Adrenal gland (tissue), 9 donors: ENCODE measurements at regions not wholly inside any gene's neighbourhood (a gene's known extent, or its start where the extent isn't known, plus 50 kb on each side); places are given as distances from the start of the nearest gene placed in this dataset.

Experiments
- DNase-seq, 7 donors: peaks; one replicate each; pipeline ENCODE4 v3.0.0-alpha.2; 2019 to 2020
- H3K27ac ChIP-seq, 5 donors: fragments of 200-600 bp; sonication (generic) in 4 of 5; 1 replicate in 3 of 5; 2 replicates in 2 of 5; pipeline versions ENCODE4 v1.5.1 to v1.8.0; 2016 to 2020; ENCODE audit warnings: mild to moderate bottlenecking in 1 of 5
- H3K27me3 ChIP-seq: fragments of 200-600 bp; 2 replicates; pipeline ENCODE4 v1.8.0; 2021
- H3K36me3 ChIP-seq, 2 donors: fragments of 200-600 bp; replicated peaks in 1 of 2; 1 replicate in 1 of 2; 2 replicates in 1 of 2; pipeline versions ENCODE4 v1.5.1 to v1.8.0; 2018 to 2022
- H3K4me1 ChIP-seq, 2 donors: fragments of 200-600 bp; replicated peaks in 1 of 2; 1 replicate in 1 of 2; 2 replicates in 1 of 2; pipeline versions ENCODE4 v1.5.1 to v1.8.0; 2018 to 2021
- H3K4me3 ChIP-seq, 4 donors: fragments of 200-600 bp; sonication (generic) in 3 of 4; one replicate each; pipeline ENCODE4 v1.5.1; 2016 to 2018
- H3K9me3 ChIP-seq, 3 donors: fragments of 200-600 bp; sonication (generic) in 1 of 3; replicated peaks in 1 of 3; 1 replicate in 2 of 3; 2 replicates in 1 of 3; pipeline versions ENCODE4 v1.5.1 to v1.8.0; 2016 to 2021
- CTCF ChIP-seq, 6 experiments: fragments of 450-650 bp in 4 of 6; fragments of 200-600 bp in 2 of 6; sonication (generic) in 1 of 6; IDR thresholded peaks; 1 replicate in 5 of 6; 2 replicates in 1 of 6; pipeline versions ENCODE4 v1.5.1 to v1.8.0; 2016 to 2021; ENCODE audit warnings: antibody characterized with exemption in 6 of 6, mild to moderate bottlenecking in 2 of 6, moderate library complexity in 1 of 6
- POLR2A ChIP-seq, 2 donors: fragments of 450-650 bp; IDR thresholded peaks; one replicate each; pipeline ENCODE4 v1.6.1; 2017; ENCODE audit warnings: antibody characterized with exemption in 2 of 2, mild to moderate bottlenecking in 2 of 2, moderate library complexity in 1 of 2
- WGBS, 4 donors: extraction: QIAGEN DNeasy Blood & Tissue Kit in 2 of 4; methylation state at CpG; one replicate each; pipeline versions ENCODE4 v1.1.5 to v1.1.7; 2013 to 2017; 5-methylcytosine and 5-hydroxymethylcytosine counted together
- intact Hi-C, 2 donors: fragments of 100-400 bp; cut with DNase I; formaldehyde crosslinking; loops; one replicate each; pipeline versions ENCODE4 v1.14.1 to v1.15.0; 2022 to 2023
- donor health status: healthy with polysubstance abuse.
- donor health status: Bipolar disorder and iron deficiency.
- donor health status: DM: yes; HTN: yes; CAD: no.
- donor health status: DM: no; HTN: no; CAD: no.
- donor health status: DM: no; HTN: no; CAD: no.

GRCh38 chr7:22060197-22060596 is 114.5 kb upstream of the CDCA7L start:
- no peak for DNase-seq
- intact Hi-C loops, result no loop called here
- Histone ChIP-seq H3K4me3 (no peak overlapping the region), H3K36me3 (no peaks in the 10 kb centered on the region), H3K4me1 (no peaks in the 10 kb centered on the region), H3K9me3 (no peaks in the 10 kb centered on the region), H3K27me3 (peaks cover 3% of the 10 kb centered on the region), H3K27ac (no peak overlapping the region)
- TF ChIP-seq POLR2A (IDR thresholded peaks at IDR 0.05) (no peak), CTCF (IDR thresholded peaks at IDR 0.05) (no peak)
- WGBS, 4 donors, result 79 to 91% (median 85%) methylated on average over 1 of the region's 1 CpG

DNA sequence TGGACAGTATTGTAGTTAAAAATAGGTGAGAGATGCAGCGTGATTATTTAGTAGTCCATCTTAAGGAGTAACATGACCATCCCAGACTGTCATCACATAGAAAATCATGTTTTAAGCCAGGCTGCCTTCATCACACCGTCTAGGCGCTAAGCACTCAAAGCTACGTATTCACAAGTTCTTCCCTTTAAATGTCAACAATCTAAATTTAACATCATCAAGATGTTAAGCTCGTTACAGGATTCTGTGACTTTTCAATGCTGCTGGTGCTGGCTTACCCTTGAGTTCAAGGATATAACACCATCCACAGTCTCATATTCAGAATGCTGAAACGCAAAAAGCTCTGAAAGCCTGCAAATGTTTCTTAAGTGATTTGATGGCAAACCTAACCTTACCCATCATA is 109.5 kb upstream of the CDCA7L start:
- intact Hi-C loops, result no loop called here
- Histone ChIP-seq H3K36me3 (no peaks in the 10 kb centered on the region), H3K27ac (no peak overlapping the region), H3K4me1 (no peaks in the 10 kb centered on the region), H3K4me3 (no peak overlapping the region), H3K27me3 (no peaks in the 10 kb centered on the region), H3K9me3 (no peaks in the 10 kb centered on the region)
- no peak for DNase-seq
- no peak for TF ChIP-seq CTCF (IDR thresholded peaks at IDR 0.05)
- TF ChIP-seq POLR2A (IDR thresholded peaks at IDR 0.05), result no peak
- WGBS, 4 donors, result 49 to 61% (median 56%) methylated on average over 6 of the region's 6 CpGs

- no peak for TF ChIP-seq POLR2A (IDR thresholded peaks at IDR 0.05)
- TF ChIP-seq CTCF (IDR thresholded peaks at IDR 0.05), result no peak
- no peaks in the 10 kb centered on the region for H3K4me1 ChIP-seq
- no peaks in the 10 kb centered on the region for H3K27me3 ChIP-seq
- H3K4me3 ChIP-seq, result no peak overlapping the region
- H3K9me3 ChIP-seq, result no peaks in the 10 kb centered on the region
- no peak for DNase-seq
- no peak overlapping the region for H3K27ac ChIP-seq
- 59 to 75% (median 68%) methylated on average over 8 to 9 of the region's 9 CpGs for WGBS, 4 donors
- H3K36me3 ChIP-seq, result no peaks in the 10 kb centered on the region
- intact Hi-C loops, result no loop called here
These were observed 107.1 kb upstream of the CDCA7L start for GRCh38 chr7:22052674-22053365.

DNA sequence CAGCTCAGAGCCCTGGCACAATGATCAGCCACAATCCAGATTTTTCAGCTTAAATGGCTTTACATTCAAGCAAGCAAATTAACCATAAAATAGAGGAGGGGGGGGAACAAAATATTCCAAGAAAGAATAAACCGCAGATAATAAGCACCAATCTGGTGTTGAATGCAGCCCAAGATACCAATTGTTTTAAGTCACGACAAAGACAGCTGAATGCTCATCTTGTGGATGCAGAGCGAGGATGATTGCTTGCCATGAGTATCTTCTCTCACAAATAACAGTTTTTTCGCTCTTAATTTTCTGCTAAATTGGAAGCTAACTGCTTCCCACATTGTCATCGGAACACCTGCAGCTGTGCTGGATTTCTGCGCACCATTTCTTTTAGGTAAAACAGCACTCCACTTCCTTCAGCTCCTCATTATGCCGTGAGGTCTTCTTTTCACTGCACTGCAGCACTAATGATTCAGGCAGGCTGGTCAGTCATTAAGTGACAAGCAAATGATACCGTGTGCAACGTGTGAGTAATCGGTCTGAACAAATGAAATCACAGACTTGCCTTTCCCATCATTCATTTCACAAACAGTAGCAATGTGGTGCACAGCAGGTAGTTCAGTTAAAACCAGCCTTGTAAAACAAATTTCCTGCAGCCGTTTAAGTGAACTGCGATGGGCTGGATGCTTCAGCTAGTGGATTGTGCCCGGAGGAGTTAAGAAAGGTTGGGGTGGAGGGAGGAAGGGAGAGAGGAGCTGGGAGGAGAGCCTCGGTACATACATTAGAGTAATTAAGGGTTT is 106.4 kb upstream of the CDCA7L start:
- no peak overlapping the region for H3K4me3 ChIP-seq
- TF ChIP-seq POLR2A (IDR thresholded peaks at IDR 0.05) (no peak), CTCF (IDR thresholded peaks at IDR 0.05) (no peak)
- no peaks in the 10 kb centered on the region for H3K4me1 ChIP-seq
- no peak for DNase-seq
- no peaks in the 10 kb centered on the region for H3K27me3 ChIP-seq
- no peaks in the 10 kb centered on the region for H3K36me3 ChIP-seq
- 53 to 59% (median 56%) methylated on average over 14 of the region's 14 CpGs for WGBS, 4 donors
- intact Hi-C loops, result no loop called here
- no peak overlapping the region for H3K27ac ChIP-seq
- no peaks in the 10 kb centered on the region for H3K9me3 ChIP-seq
